ENCODE measurements at regions not wholly inside any gene's neighbourhood (a gene's known extent, or its start where the extent isn't known, plus 50 kb on each side); places are given as distances from the start of the nearest gene placed in this dataset.

- TF ChIP-seq TAF1 (IDR thresholded peaks at IDR 0.05; ENCODE audit: low read depth) (no peak), USF1 (IDR thresholded peaks at IDR 0.05) (no peak), RAD21 (IDR thresholded peaks at IDR 0.05; ENCODE audit: low read depth) (no peak), REST (IDR thresholded peaks at IDR 0.05; ENCODE audit: low read depth) (no peak), CEBPB (IDR thresholded peaks at IDR 0.05) (no peak), EP300 (IDR thresholded peaks at IDR 0.05; ENCODE audit: borderline replicate concordance) (no peak), MAX (IDR thresholded peaks at IDR 0.05) (no peak), CREB1 (IDR thresholded peaks at IDR 0.05; ENCODE audit: low read depth) (no peak), YY1 (IDR thresholded peaks at IDR 0.05; ENCODE audit: low read depth) (no peak), TEAD4 (IDR thresholded peaks at IDR 0.05) (no peak), FOXM1 (IDR thresholded peaks at IDR 0.05; ENCODE audit: borderline replicate concordance, low read depth) (no peak), ZBTB7A (IDR thresholded peaks at IDR 0.05; ENCODE audit: low read depth) (no peak), NFIC (IDR thresholded peaks at IDR 0.05) (no peak), EGR1 (IDR thresholded peaks at IDR 0.05) (no peak), TCF12 (IDR thresholded peaks at IDR 0.05; ENCODE audit: low read depth) (no peak)
Observed at GRCh38 chr16:66050991-66051390, 315.5 kb upstream of the CDH5 start.

GRCh38 chr16:66049865-66050264 lies 316.6 kb upstream of the CDH5 start:
- TF ChIP-seq ZBTB7A (IDR thresholded peaks at IDR 0.05; ENCODE audit: low read depth): no peak
- TF ChIP-seq EP300 (IDR thresholded peaks at IDR 0.05; ENCODE audit: borderline replicate concordance): no peak
- TF ChIP-seq TAF1 (IDR thresholded peaks at IDR 0.05; ENCODE audit: low read depth): no peak

GRCh38 chr16:66045626-66046025 lies 320.9 kb upstream of the CDH5 start:
- TF ChIP-seq EP300 (IDR thresholded peaks at IDR 0.05; ENCODE audit: borderline replicate concordance) (no peak), CEBPB (IDR thresholded peaks at IDR 0.05) (no peak)

GRCh38 chr16:66044556-66044955 lies 321.9 kb upstream of the CDH5 start:
- TF ChIP-seq EGR1 (IDR thresholded peaks at IDR 0.05) (no peak), USF1 (IDR thresholded peaks at IDR 0.05) (no peak), REST (IDR thresholded peaks at IDR 0.05; ENCODE audit: low read depth) (no peak), TEAD4 (IDR thresholded peaks at IDR 0.05) (no peak), EP300 (IDR thresholded peaks at IDR 0.05; ENCODE audit: borderline replicate concordance) (no peak), TCF12 (IDR thresholded peaks at IDR 0.05; ENCODE audit: low read depth) (no peak), TAF1 (IDR thresholded peaks at IDR 0.05; ENCODE audit: low read depth) (no peak), ZBTB7A (IDR thresholded peaks at IDR 0.05; ENCODE audit: low read depth) (no peak), CEBPB (IDR thresholded peaks at IDR 0.05) (no peak), FOXM1 (IDR thresholded peaks at IDR 0.05; ENCODE audit: borderline replicate concordance, low read depth) (no peak), MAX (IDR thresholded peaks at IDR 0.05) (no peak), NFIC (IDR thresholded peaks at IDR 0.05) (no peak), YY1 (IDR thresholded peaks at IDR 0.05; ENCODE audit: low read depth) (no peak), CREB1 (IDR thresholded peaks at IDR 0.05; ENCODE audit: low read depth) (no peak), RAD21 (IDR thresholded peaks at IDR 0.05; ENCODE audit: low read depth) (no peak)

- TF ChIP-seq YY1 (IDR thresholded peaks at IDR 0.05; ENCODE audit: low read depth): no peak
- TF ChIP-seq MAX (IDR thresholded peaks at IDR 0.05): no peak
- TF ChIP-seq USF1 (IDR thresholded peaks at IDR 0.05): no peak
- TF ChIP-seq CREB1 (IDR thresholded peaks at IDR 0.05; ENCODE audit: low read depth): no peak
- no peak for TF ChIP-seq REST (IDR thresholded peaks at IDR 0.05; ENCODE audit: low read depth)
- TF ChIP-seq RAD21 (IDR thresholded peaks at IDR 0.05; ENCODE audit: low read depth): no peak
- TF ChIP-seq CEBPB (IDR thresholded peaks at IDR 0.05): no peak
- TF ChIP-seq FOXM1 (IDR thresholded peaks at IDR 0.05; ENCODE audit: borderline replicate concordance, low read depth): no peak
- TF ChIP-seq TCF12 (IDR thresholded peaks at IDR 0.05; ENCODE audit: low read depth): no peak
- TF ChIP-seq EP300 (IDR thresholded peaks at IDR 0.05; ENCODE audit: borderline replicate concordance): no peak
- TF ChIP-seq TAF1 (IDR thresholded peaks at IDR 0.05; ENCODE audit: low read depth): no peak
Observed at GRCh38 chr16:66044089-66044488, 322.4 kb upstream of the CDH5 start.

All from Ishikawa (cell line).